ENCODE measurements at regions not wholly inside any gene's neighbourhood (a gene's known extent, or its start where the extent isn't known, plus 50 kb on each side); places are given as distances from the start of the nearest gene placed in this dataset.

DNA sequence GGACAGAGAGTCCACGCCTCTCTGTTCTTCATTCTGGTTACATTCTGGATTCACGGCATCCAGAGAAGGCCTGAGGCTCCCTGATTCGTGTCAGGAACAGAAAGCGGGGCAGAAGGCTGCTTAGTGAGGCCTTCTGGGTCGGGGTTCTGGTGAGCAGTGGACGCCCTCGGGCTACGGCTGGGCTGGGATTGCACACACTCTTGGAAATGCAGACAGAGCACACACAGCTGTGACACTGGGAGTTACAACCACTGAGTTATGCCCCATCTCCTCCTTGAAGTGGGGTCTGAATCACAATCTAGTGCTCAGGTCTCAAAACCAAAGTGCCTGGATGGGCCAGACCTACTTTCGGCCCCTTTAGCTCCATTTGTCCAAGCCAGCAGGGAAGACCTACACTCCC, 156.9 kb upstream of the GDF10 start:
- peak; percentile 19 for DNase-seq (ENCODE audit: low read depth, low spot score)

DNA sequence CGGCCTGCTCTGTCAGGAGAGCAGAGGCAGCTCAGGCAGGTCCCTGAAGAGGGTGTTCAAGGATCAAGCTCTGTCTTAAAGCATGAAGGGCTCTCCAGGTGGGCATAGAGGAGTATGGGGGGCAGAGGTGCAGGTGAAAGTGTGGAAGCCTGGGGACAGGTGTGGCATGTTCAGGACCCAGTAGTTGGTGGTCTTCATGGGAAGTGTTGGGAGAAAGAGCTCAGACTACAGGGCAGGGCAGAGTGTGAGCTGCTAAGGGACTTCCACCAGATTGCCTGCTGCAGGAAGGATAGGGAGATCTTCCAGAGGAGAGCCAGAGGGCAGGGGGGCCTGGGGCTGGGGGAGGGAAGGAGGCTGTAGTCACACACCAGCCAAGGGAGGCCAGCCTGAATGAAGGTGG, 156.5 kb upstream of the GDF10 start:
- no peak for DNase-seq (ENCODE audit: low read depth, low spot score)

DNA sequence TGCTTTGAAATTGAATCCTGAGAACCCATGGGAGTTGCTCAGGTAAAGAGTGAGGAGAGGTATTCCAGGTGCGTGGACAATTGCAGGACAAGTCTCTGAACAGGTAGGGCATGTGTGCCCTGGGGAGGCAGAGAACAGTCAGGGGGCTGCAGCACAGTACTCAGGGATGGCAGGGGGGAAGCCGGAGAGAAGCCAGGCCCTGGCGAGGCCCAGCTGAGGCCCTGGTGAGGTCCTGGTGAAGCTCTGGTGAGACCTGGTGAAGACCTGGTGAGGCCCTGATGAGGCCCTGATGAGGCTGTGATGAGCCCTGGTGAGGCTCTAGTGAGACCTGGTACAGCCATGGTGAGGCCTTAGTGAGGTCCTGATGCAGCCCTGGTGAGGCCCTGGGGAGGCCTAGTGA, 155.5 kb upstream of the GDF10 start:
- no peak for DNase-seq (ENCODE audit: low read depth, low spot score)

DNA sequence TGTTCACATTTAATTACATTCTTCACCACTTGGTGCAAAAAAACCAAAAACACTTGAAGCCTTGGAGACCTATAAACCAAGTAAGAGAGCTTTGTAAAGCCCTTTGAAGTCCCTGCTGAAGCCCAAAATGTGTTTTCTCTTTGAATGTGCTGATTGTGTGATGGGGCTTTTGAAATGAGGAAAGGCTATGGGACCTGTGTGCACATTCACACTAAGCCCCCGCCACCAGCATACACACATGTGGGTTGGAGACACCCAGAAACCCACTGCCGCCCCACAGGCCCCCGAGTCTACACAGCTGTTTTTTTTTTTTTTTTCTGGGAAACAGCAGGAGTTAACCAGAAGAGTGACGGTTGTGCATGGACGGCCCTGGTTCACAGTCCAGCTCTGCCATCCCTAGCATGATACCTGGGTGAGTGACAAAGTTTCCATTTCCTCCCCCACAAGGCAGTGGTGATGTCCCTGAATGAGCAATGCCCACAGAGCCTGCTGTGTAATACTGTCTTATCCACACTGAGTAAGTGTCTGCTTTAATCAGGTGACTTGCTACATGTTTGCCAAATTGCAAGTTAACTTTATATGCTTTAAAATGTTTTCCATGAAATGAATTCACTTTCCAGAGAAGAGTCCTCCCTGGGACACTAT, 154.6 kb upstream of the GDF10 start:
- no peak for DNase-seq (ENCODE audit: low read depth, low spot score)

DNA sequence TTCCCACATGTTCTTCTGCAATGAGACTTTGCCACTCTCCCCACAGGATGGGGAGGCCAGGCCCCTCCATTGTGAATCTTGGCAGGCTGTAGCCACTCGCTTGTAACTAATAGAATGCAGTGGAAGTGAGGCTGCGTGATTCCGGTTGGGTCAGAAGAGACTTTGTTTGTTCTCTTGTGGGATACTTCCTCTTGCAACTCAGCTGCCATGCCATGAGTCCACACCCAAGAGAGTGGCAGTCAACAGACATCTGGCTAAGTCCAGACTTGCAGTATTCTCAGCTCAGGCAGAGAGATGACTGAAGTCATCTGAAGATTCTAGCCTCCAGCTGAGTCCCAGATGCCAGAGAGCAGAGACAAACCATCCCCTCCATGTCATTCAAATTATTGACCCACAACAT, 153.4 kb upstream of the GDF10 start:
- no peak for DNase-seq (ENCODE audit: low read depth, low spot score)

DNA sequence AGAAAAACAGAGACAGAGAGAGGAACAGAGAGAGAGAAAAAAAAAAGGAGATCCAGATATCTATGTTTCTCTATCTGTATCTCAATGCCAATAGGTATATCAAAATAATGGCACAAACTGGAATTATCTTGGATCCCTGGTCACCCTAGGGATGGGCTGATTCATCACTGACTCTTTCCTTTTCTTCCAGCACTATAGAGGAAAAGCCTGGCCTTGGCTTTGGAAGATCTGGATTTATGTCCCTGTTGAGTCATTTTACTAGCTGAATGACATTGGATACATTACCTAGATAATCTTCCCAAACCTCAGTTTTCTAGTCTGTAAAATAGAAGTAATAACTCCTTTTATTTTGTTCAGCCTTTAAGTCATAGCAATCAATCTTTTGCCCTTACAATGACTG, 152.8 kb upstream of the GDF10 start:
- DNase-seq (ENCODE audit: low read depth, low spot score), result no peak

DNA sequence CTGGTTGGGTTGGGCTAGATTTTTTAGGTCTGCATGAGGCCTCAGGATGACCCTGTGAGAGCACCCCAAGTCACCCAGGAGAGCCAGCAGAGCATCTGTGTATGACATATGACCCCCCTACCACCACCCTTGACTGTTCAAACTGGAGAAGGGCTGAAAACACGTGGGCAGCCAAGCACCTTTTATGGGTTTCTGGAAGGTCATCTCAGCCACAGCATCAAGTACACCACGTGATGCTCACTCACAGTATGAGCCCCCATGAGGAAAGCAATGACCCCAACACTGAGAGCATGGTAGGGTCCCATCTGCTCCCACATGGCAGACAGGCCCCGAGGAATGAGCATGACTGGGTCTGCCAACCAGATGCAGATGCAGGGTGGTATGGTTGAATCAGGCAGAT, 149.4 kb upstream of the GDF10 start:
- no peak for DNase-seq (ENCODE audit: low read depth, low spot score)

DNA sequence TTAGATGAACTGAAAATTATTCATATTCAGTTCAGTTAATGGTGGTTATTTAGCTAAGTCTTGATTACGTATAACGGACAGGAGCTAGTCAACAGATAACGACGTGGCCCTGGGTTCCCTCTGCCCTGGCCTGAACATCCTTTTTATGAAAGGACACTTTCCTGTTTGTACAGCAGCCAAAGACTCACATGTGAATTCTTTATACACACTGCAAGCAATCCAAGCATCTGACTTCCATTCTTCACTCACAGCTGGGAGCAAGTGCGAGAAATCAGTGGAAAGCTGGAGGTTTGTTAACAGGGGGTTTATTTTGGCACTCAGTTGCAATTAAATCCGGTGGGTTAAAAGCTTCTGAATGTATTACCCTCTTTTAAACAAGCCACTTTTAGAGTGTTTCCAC, 148.1 kb upstream of the GDF10 start:
- DNase-seq (ENCODE audit: low read depth, low spot score), result no peak

DNA sequence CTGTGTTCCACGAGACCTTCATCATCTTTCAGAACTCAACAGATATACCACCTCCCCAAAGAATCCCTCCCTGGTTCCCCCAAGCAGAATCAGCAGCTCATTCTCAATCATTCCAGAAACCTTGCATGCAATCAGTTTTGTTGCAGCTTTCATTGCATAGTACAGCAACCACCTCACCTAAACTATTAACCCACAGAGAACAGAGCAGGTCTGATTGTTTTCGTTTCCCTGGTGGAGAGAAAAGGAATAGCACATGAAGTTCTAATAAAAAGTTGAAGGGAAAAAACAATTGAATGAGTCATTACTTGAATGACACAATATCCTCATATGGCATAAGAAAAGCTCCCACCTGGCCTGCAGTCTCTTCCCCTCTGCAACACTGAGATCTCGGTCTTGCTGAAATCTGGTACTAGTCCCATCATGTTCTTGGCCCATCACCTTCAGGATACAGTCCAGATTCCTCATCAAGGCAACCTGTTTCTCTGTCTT, 147.1 kb upstream of the GDF10 start:
- DNase-seq (ENCODE audit: low read depth, low spot score), result no peak

DNA sequence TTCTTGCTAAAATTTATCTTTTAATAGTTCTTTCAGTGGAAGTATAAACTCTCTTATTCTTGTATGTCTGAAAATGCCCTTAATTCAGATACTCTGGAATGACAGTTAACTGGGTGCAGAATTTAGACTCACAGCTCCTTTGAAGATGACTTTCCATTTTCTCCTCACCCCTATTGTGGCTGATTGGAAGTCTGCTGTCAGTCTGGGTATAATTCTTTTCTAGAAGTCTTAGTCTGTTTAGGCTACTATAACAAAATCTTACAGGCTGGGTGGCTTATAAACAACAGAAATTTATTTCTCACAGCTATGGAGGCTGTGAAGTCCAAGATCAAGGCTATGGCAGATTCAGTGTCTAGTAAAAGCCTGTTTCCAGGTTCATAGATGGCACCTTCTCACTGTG, 145.2 kb upstream of the GDF10 start:
- DNase-seq (ENCODE audit: low read depth, low spot score), result no peak

DNA sequence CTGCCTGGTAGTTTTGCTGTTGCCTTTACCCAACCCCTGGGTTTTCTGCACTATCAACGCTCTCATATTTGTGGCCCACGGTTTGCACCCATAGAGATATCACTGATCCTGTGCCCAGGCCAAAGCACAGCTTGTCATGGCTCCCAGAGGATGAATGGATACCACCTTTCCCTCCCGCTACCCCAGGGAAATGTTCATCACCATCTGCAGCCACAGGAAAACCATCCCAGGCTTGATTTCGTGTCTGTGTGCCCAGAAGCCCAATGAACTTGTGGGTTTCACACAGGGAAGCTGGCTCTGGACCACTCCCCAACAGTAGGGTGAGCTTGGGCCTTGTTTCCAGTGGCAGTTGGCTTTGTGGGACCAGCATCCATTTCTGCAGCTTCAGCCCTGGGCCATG, 143.1 kb upstream of the GDF10 start:
- no peak for DNase-seq (ENCODE audit: low read depth, low spot score)

DNA sequence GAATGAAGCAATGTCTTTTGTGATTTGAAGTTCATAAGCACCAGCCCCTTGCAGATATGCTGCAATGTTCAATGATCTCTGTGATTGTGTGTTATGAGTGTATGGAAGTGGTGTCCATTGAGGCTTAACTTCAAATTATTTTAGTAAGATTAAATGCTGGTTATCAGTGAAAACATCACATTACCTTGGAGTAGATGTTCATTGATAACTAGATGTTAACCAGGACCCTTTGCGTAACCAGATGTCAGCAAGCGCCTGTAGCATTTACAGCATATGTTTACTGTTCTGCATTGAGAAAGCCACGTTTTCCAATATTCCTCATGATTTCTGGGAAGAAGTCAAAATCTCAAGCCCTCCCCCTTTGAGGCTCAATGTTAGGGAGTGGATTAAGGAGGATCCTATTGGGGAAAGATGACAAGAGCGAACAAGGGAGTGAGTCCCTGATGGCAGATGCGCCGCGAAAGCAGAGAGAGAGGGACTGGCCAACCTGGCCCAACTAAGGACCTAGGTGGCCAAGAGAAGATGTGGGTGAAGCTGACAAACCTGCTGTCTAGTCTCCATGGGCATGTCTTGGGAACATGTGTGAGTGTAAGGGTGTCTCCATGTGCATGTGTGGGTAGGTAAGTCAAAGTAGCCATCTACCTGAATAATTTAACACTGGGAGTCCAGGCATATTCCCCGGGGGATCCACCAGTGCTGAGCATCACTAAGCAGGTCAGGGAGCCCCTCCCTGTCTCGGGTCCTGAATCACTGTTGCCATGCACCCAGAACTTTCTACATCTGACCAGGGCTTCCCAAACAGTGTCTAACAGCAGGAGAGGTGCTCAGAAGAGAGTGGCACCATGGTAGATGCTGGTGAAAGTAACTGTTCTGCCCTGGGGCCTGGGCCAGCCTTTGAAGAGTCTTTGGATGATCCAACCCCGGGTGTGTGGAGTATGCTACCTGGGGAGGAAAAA, 141.6 kb upstream of the GDF10 start:
- DNase-seq (ENCODE audit: low read depth, low spot score), result no peak

DNA sequence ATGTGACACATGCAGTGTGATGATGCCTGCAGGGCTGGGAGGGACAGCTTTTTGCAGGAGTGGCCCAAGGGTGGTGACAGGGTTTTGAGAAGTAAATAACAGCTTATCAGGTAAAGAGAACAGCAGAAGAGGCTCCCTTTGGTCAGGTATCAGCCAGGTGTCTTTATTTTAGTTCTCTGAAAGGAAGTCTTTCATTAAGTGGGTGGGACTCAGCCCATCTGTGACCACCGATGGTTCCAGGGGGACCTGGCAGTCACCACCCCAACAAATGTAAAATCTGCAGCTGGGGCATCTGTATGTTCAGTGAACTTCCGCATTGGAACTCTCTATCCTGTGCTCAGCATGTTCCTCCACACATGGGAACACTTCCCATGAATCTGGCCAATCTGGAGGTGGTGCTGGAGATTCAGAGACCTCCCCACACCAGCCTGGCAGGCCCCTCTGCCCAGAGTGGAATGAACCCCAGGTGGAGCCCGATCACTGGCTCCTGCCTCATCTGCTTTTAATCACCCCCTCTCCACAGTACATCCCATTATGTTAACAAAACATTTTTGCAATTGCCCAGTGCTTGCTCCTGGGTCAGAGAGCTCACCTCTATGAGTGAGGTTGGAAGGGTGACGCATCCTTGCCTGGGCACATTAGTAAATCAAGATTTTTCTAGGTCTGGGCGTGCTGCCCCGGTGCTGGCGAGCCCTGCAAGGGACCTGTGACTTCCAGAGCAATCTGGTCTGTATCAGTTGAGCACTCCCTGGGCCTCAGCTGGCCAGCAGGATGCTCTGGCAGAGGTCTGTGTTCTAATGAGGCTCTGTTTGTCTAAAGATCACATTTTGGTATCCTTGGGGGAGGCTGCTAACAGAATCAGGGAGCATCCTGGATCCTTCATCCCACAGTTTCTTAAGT, 140.4 kb upstream of the GDF10 start:
- no peak for DNase-seq (ENCODE audit: low read depth, low spot score)

DNA sequence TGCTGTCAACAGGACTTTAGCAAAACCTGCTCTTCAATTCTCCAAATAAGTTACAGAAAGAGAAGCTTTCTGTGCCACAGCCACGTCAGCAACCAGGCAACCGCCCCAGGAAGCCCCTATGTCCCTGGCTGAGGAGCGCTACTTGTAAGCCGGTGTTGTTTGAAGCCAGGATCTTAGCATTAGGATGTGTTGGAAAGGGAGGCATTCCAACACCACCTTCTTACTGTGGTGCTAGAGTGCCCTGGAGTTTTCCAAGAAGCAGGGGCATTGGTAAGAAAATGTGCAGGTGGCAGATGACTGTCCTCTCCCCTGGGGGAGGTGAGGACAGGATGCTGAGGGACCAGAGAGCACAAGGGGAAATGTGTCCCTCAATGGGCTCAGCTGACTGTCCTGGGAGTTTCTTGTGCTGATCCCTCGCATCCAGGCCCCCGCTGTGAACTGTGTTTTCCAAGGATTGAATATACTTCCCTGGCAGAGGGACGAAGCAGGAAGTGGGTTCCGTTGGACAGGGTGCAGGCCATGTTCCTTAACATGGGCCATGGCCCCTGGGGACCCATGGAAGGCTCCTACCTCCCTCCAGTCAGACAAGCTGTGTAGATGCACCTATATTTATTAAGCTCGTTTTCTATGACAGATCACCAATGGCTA, 139.6 kb upstream of the GDF10 start:
- DNase-seq (ENCODE audit: low read depth, low spot score), result no peak

DNA sequence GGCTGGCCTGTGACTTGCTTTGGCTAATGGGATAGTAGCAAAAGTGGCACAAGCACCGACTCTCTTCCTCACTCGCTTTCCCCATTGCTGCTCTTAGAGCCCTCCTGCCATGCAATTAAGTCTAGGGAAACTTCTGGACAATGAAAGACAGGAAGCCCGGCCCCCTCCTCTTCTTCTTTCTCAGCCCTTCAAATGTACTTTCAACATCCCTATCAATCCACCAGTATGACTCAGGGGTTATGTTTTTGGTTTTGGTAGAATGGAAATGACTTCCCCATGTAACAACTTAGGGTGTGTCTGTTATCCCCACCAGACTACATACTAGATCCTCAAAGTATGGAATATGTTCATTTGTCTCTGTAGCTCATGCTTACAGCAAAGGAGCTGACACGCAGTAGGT, 139.0 kb upstream of the GDF10 start:
- DNase-seq (ENCODE audit: low read depth, low spot score), result no peak

DNA sequence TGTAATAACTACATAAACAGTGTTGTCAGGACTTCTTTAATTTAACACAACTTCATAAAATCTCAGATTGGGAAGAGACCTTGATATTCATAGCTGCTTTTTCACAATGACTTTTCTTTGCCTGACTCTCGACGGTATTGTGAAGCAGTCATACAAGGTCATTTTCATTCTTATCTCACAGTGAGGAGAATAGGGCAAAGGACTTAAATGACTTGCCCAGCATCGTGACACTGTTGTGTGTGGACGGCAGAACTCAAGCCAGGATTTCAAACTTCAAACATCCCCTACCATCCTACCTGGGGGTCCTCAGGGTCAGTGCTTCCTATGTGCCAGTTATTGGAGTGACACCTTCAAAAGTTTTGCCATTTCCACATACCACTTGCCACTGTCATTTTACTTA, 138.5 kb upstream of the GDF10 start:
- no peak for DNase-seq (ENCODE audit: low read depth, low spot score)

DNA sequence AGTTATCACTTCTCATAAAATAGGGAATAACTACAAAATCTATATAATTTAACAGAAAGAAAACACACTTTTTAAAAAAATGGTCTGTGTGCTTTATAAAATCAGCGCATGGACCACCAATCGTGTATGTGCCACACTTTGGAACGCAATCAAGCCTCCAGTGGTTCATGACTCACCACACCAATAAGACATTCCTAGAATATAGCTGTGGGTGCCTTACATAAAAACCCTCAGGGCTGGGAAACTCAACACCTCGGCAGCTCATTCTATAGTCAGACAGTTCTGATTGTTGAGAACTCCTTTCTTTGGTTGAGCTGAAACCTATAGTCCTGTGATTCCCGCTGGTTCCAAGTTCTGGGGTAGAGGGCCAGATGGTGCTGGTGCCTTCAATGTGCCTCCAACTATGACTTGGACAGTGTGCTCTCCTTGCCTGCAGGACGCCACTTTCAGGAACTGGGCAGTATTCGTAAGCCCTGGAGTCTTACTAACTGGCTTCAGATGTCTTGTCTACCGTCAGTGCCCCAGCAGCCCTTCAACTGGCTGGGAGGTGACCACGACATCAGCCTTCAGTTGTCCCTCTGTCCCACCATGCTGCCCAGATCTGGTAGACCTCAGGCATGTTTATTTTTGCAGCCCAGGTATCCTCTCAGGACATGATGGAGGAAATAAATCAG, 135.7 kb upstream of the GDF10 start:
- DNase-seq (ENCODE audit: low read depth, low spot score), result no peak

DNA sequence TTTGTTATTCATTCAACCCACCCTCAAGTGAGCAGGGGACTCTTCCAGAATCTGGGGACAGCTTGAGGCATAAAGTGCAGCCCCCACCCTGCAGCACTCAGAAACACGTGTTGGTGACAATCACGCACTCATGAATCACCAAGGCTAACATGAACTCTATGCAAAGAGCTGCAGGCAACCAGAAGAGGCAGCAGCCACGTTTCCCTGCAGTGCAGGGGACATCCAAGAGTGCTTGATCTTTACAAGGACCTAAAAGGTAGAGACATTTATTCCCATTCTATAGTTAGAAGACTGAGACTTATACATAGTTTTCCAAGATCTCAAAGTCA, 135.2 kb upstream of the GDF10 start:
- DNase-seq (ENCODE audit: low read depth, low spot score), result no peak

DNA sequence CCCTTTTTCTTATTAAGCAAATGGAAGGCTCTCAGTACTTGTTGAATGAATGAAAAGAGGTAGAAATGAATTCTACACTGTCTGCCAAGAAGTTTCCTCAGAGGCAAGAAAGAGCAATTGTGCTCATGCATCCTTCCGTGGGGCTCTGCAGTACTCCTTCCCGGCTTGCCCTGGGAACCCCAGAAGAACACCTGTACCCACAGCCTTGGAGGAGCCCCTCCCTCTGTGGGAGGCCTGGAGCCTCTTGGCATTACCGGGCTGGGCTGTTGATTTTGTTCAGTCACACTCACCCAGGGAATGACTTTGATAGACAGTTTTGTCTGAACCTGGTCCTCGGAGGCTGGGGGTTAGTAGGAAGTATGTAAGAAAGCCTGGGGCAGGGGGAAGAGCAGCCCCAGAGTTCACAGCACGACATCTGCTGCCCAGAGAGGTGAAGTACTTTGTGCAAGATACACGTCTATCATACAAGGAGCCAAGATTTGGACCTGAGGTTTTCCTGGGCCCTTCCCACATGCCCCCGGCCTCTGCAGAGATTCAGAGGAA, 134.8 kb upstream of the GDF10 start:
- DNase-seq (ENCODE audit: low read depth, low spot score), result no peak

DNA sequence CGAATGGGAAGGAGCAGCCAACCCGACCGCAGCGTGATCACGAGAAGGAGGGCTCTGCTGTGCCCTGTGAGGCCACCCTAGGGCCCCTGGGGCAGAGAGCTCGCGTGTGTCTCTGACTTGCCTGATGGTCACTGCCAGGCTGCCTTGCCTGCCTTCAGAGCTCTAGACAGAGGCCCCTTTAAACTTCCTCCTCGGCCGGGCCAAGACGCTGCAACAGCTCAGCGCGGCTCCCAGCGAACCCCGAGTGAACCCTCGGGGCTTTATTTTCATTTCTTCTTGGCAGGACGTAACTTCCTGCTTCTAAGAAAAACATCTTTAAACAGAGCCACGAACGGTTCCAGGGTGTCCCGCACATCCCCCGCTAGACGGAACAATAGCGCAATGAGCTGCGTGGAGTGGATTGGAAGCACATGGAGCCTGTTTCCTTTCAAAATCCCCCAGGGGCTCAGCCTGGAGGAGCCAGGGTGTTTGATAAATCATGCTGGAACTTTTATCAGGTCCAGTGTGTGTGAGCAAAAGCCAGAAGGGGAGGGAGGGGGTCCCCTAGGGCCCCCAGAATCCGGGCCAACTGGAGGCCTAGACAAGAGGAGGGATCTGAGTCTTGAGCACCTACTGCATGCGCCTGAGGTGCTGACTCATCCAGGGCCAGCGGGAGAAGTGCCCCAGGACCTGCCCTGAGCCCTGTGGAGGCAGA, 134.1 kb upstream of the GDF10 start:
- no peak for DNase-seq (ENCODE audit: low read depth, low spot score)
